ENCODE measurements at regions not wholly inside any gene's neighbourhood (a gene's known extent, or its start where the extent isn't known, plus 50 kb on each side); places are given as distances from the start of the nearest gene placed in this dataset.

GRCh38 chr3:106065831-106066230, 197.0 kb upstream of the CBLB start:
- TF ChIP-seq, protein P1, sequence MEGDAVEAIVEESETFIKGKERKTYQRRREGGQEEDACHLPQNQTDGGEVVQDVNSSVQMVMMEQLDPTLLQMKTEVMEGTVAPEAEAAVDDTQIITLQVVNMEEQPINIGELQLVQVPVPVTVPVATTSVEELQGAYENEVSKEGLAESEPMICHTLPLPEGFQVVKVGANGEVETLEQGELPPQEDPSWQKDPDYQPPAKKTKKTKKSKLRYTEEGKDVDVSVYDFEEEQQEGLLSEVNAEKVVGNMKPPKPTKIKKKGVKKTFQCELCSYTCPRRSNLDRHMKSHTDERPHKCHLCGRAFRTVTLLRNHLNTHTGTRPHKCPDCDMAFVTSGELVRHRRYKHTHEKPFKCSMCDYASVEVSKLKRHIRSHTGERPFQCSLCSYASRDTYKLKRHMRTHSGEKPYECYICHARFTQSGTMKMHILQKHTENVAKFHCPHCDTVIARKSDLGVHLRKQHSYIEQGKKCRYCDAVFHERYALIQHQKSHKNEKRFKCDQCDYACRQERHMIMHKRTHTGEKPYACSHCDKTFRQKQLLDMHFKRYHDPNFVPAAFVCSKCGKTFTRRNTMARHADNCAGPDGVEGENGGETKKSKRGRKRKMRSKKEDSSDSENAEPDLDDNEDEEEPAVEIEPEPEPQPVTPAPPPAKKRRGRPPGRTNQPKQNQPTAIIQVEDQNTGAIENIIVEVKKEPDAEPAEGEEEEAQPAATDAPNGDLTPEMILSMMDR (IDR thresholded peaks at IDR 0.05) = no peak
- no peak for TF ChIP-seq POLR2A (IDR thresholded peaks at IDR 0.05)
